Spleen (tissue), 11 donors: ENCODE measurements at regions not wholly inside any gene's neighbourhood (a gene's known extent, or its start where the extent isn't known, plus 50 kb on each side); places are given as distances from the start of the nearest gene placed in this dataset.

Experiments
- DNase-seq: peaks from one replicate; pipeline ENCODE4 v3.0.0-alpha.2; 2020
- H3K27ac ChIP-seq, 8 donors: fragments of 200-600 bp; sonication (generic) in 7 of 8; 1 replicate in 4 of 8; 2 replicates in 4 of 8; pipeline versions ENCODE4 v1.5.0 to v1.8.0; 2016 to 2021; ENCODE audit warnings: inconsistent platforms in 4 of 8, mild to moderate bottlenecking in 4 of 8, moderate library complexity in 1 of 8
- H3K27me3 ChIP-seq, 7 donors: fragments of 200-600 bp; sonication (generic) in 6 of 7; replicated peaks in 1 of 7; 1 replicate in 4 of 7; 2 replicates in 3 of 7; pipeline versions ENCODE4 v1.5.0 to v1.8.0; 2016 to 2021; ENCODE audit warnings: inconsistent platforms in 3 of 7, mild to moderate bottlenecking in 1 of 7
- H3K36me3 ChIP-seq, 6 donors: fragments of 200-600 bp; sonication (generic) in 5 of 6; 1 replicate in 4 of 6; 2 replicates in 2 of 6; pipeline versions ENCODE4 v1.5.0 to v1.8.0; 2016 to 2021; ENCODE audit warnings: inconsistent platforms in 2 of 6
- H3K4me1 ChIP-seq, 6 donors: fragments of 200-600 bp; sonication (generic) in 5 of 6; 1 replicate in 3 of 6; 2 replicates in 3 of 6; pipeline versions ENCODE4 v1.5.0 to v1.8.0; 2016 to 2021; ENCODE audit warnings: inconsistent platforms in 3 of 6
- H3K4me3 ChIP-seq, 8 donors: fragments of 200-600 bp; sonication (generic) in 7 of 8; 1 replicate in 4 of 8; 2 replicates in 4 of 8; pipeline versions ENCODE4 v1.5.0 to v1.8.0; 2016 to 2021; ENCODE audit warnings: inconsistent platforms in 4 of 8, mild to moderate bottlenecking in 4 of 8, moderate library complexity in 2 of 8
- H3K9me3 ChIP-seq, 8 donors: fragments of 200-600 bp; sonication (generic) in 7 of 8; 1 replicate in 4 of 8; 2 replicates in 4 of 8; pipeline versions ENCODE4 v1.5.0 to v1.8.0; 2016 to 2021; ENCODE audit warnings: inconsistent platforms in 4 of 8
- POLR2A ChIP-seq, 3 donors: fragments of 450-650 bp; IDR thresholded peaks; one replicate each; pipeline ENCODE4 v1.5.1; 2017; ENCODE audit warnings: antibody characterized with exemption in 3 of 3, mild to moderate bottlenecking in 1 of 3
- POLR2AphosphoS5 ChIP-seq, 3 donors: sonication (generic); formaldehyde crosslinking; IDR thresholded peaks; one replicate each; pipeline ENCODE4 v1.5.1; 2017; ENCODE audit warnings: antibody characterized with exemption in 3 of 3
- WGBS, 5 donors: extraction: QIAGEN DNeasy Blood & Tissue Kit in 3 of 5; methylation state at CpG; one replicate each; pipeline versions ENCODE4 v1.1.5 to v1.1.7; 2013 to 2018; 5-methylcytosine and 5-hydroxymethylcytosine counted together
- intact Hi-C: fragments of 100-400 bp; cut with DNase I; formaldehyde crosslinking; loops from one replicate; pipeline ENCODE4 v1.15.0; 2023; ENCODE audit warnings: low total_unique reads
- TF ChIP-seq, protein P1 (sequence below), 11 experiments: fragments of 200-600 bp in 7 of 11; fragments of 450-650 bp in 4 of 11; sonication (generic) in 4 of 11; IDR thresholded peaks in 8 of 11; conservative IDR thresholded peaks in 3 of 11; 1 replicate in 7 of 11; 2 replicates in 4 of 11; pipeline versions ENCODE4 v1.4.0 to v1.8.0; 2016 to 2021; ENCODE audit warnings: antibody characterized with exemption in 11 of 11, inconsistent platforms in 4 of 11, mild to moderate bottlenecking in 1 of 11
- donor health status: healthy with polysubstance abuse.
- donor health status: DM: no; HTN: no; CAD: no; lungs with moderate emphysema.
- donor health status: DM: no; HTN: no; CAD: no.
- donor health status: Bipolar disorder and iron deficiency.
- donor health status: healthy.
- donor health status: DM: no; HTN: no; CAD: no.
- donor health status: DM: yes; HTN: yes; CAD: no.

DNA sequence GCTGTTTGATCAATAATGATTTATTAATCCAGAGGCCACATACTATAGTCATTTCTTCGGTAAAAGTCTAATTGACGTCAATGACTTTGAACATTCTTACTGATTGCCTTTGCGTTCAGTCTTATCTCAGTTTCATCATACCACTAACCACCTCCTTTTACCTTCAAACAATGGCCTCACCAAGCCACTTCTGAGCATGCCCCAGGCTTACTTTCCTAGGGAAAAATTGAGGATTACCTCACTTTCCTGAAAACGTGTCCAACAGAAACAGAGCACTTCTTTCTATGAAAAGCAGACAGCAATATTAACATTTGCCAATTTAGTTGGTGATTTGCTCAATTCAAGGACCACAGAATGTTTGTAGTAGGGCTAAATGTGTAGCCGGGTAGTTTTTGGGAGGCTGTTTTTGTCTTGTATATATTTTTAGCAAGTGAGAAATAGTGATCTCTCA lies 157.6 kb downstream of the KLF5 start:
- TF ChIP-seq, protein P1, sequence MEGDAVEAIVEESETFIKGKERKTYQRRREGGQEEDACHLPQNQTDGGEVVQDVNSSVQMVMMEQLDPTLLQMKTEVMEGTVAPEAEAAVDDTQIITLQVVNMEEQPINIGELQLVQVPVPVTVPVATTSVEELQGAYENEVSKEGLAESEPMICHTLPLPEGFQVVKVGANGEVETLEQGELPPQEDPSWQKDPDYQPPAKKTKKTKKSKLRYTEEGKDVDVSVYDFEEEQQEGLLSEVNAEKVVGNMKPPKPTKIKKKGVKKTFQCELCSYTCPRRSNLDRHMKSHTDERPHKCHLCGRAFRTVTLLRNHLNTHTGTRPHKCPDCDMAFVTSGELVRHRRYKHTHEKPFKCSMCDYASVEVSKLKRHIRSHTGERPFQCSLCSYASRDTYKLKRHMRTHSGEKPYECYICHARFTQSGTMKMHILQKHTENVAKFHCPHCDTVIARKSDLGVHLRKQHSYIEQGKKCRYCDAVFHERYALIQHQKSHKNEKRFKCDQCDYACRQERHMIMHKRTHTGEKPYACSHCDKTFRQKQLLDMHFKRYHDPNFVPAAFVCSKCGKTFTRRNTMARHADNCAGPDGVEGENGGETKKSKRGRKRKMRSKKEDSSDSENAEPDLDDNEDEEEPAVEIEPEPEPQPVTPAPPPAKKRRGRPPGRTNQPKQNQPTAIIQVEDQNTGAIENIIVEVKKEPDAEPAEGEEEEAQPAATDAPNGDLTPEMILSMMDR (IDR thresholded peaks at IDR 0.05 in 8 of 11, conservative IDR thresholded peaks at IDR 0.05 in 3 of 11) = no peak
- TF ChIP-seq POLR2AphosphoS5 (IDR thresholded peaks at IDR 0.05) = no peak
- TF ChIP-seq POLR2A (IDR thresholded peaks at IDR 0.05) = no peak
- no peaks in the 10 kb centered on the region for H3K27me3 ChIP-seq
- DNase-seq = no peak

DNA sequence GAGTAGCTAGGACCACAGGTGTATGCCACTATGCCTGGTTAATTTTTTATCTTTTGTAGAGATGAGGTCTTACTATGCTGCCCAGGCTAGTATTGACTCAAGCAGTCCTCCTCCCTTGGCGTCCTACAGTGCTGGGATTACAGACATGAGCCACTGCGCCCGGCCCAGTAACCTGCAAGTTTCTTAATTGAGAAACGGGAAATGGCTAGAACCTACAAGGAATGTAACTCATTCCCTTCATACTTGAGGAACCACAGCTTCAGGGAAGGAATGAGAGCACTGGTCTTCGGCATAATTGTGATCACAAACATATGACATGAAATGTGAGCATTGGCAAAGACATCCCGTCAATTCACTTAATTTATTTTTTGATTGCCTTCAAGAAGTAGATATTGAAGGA lies 157.0 kb downstream of the KLF5 start:
- H3K27ac ChIP-seq = no peak overlapping the region
- TF ChIP-seq POLR2AphosphoS5 (IDR thresholded peaks at IDR 0.05) (no peak), POLR2A (IDR thresholded peaks at IDR 0.05) (no peak)
- TF ChIP-seq, protein P1 (IDR thresholded peaks at IDR 0.05 in 8 of 11, conservative IDR thresholded peaks at IDR 0.05 in 3 of 11) = no peak
- H3K4me1 ChIP-seq = no peaks in the 10 kb centered on the region
- no peaks in the 10 kb centered on the region for H3K27me3 ChIP-seq
- no peaks in the 10 kb centered on the region for H3K9me3 ChIP-seq
- no peak overlapping the region for H3K4me3 ChIP-seq
- H3K36me3 ChIP-seq = no peaks in the 10 kb centered on the region
- no peak for DNase-seq
- 81 to 91% (median 85%) methylated on average over 6 of the region's 6 CpGs for WGBS, 5 donors
- intact Hi-C loops = no loop called here

More for the DNA sequence above, 157.6 kb downstream of the KLF5 start:
- Histone ChIP-seq H3K4me3 (no peak overlapping the region), H3K36me3 (no peaks in the 10 kb centered on the region), H3K27ac (no peak overlapping the region), H3K9me3 (no peaks in the 10 kb centered on the region), H3K4me1 (no peaks in the 10 kb centered on the region)
- WGBS, 5 donors = 70 to 84% (median 71%) methylated on average over 5 of the region's 5 CpGs
- intact Hi-C loops = no loop called here

DNA sequence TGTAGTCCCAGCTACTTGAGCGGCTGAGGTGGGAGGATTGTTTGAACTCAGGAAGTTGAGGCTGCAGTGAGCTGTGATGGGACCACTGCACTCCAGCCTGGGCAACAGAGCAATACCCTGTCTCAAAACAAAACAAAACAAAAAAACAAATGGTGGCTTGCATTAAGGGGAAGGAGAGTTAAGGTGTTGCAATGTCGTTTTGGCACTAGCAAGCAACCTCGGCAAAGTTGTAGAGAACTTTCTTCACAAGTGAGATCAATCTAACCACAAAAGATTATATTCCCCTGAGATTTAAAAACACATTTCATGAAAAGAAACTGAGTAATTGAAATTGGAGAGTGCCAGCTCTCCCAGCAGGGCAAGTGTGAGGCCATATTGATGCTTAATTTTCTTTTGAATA lies 153.7 kb downstream of the KLF5 start:
- intact Hi-C loops = no loop called here
- no peak for TF ChIP-seq POLR2A (IDR thresholded peaks at IDR 0.05)
- TF ChIP-seq, protein P1 (IDR thresholded peaks at IDR 0.05 in 8 of 11, conservative IDR thresholded peaks at IDR 0.05 in 3 of 11) = no peak
- TF ChIP-seq POLR2AphosphoS5 (IDR thresholded peaks at IDR 0.05) = no peak
- no peaks in the 10 kb centered on the region for H3K4me1 ChIP-seq
- H3K4me3 ChIP-seq = no peak overlapping the region
- WGBS, 5 donors = 56 to 66% (median 61%) methylated on average over 3 of the region's 3 CpGs
- H3K36me3 ChIP-seq = no peaks in the 10 kb centered on the region
- DNase-seq = no peak
- no peaks in the 10 kb centered on the region for H3K27me3 ChIP-seq
- no peak overlapping the region for H3K27ac ChIP-seq
- no peaks in the 10 kb centered on the region for H3K9me3 ChIP-seq

DNA sequence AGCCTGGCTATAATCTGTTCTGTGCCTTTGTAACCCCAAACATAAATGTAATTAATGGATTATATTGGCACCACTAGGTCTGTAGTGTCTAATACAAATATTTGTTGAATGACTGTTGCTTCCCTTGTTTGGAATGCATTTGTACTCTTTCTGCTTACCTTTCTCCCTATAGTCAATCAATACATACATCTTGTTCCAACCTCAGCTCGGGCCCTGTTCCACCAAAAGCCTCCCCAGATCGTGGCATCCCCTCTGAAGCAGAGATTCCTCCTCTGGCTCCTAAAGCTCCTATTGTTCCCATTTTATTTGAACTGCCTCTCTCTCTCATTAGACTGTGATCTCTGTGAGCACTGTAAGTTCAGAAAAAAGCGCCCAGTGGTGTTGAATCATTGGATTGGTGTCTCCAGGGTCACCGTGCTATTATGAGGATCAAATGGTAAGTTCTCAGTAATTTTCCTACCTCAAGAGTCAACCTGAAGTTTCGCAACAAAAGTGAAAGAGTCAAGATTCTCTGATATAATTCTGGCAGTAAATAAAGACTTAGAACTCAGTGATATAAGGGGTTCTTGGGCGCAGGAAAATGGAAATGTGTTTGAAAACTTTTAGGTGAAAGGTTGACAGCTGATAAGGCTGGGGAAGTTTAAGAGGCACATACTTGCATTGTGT lies 151.5 kb downstream of the KLF5 start:
- Histone ChIP-seq H3K4me1 (no peaks in the 10 kb centered on the region), H3K27me3 (peaks cover 0 to 1% (median 0%) of the 10 kb centered on the region in 7 donors), H3K4me3 (no peak overlapping the region), H3K36me3 (no peaks in the 10 kb centered on the region), H3K27ac (no peak overlapping the region), H3K9me3 (no peaks in the 10 kb centered on the region)
- intact Hi-C loops = no loop called here
- DNase-seq = no peak
- WGBS, 5 donors = 67 to 75% (median 71%) methylated on average over 6 of the region's 6 CpGs
- no peak for TF ChIP-seq POLR2A (IDR thresholded peaks at IDR 0.05)
- no peak for TF ChIP-seq POLR2AphosphoS5 (IDR thresholded peaks at IDR 0.05)
- TF ChIP-seq, protein P1 (IDR thresholded peaks at IDR 0.05 in 8 of 11, conservative IDR thresholded peaks at IDR 0.05 in 3 of 11) = no peak
